M059J (cell line): ENCODE measurements at regions not wholly inside any gene's neighbourhood (a gene's known extent, or its start where the extent isn't known, plus 50 kb on each side); places are given as distances from the start of the nearest gene placed in this dataset.

Experiments
- DNase-seq: peaks from one replicate; pipeline ENCODE4 v3.0.0-alpha.2; 2012; ENCODE audit warnings: low read depth

- DNase-seq, result no peak
Observed at GRCh38 chr11:16440136-16440535, 83.8 kb upstream of the SOX6 start.

GRCh38 chr11:16434036-16434435 is 77.7 kb upstream of the SOX6 start:
- no peak for DNase-seq

- no peak for DNase-seq
Observed at GRCh38 chr11:16430674-16431073, 74.3 kb upstream of the SOX6 start.

GRCh38 chr11:16421826-16422225 is 65.5 kb upstream of the SOX6 start:
- DNase-seq, result no peak

GRCh38 chr11:16418428-16419097 is 62.2 kb upstream of the SOX6 start:
- DNase-seq, result no peak

GRCh38 chr11:16412525-16413172 is 56.3 kb upstream of the SOX6 start:
- DNase-seq, result no peak

GRCh38 chr11:16410479-16410878 is 54.1 kb upstream of the SOX6 start:
- DNase-seq, result no peak

GRCh38 chr11:16408619-16409018 is 52.3 kb upstream of the SOX6 start:
- no peak for DNase-seq

GRCh38 chr11:16406226-16406625 is 49.9 kb upstream of the SOX6 start:
- DNase-seq, result no peak
